HEK293T (cell line): ENCODE measurements at regions not wholly inside any gene's neighbourhood (a gene's known extent, or its start where the extent isn't known, plus 50 kb on each side); places are given as distances from the start of the nearest gene placed in this dataset.

Experiments used
- ARNT ChIP-seq: fragments of 450-650 bp; IDR thresholded peaks from 2 replicates; pipeline ENCODE4 v1.6.1; 2017; ENCODE audit warnings: mild to moderate bottlenecking
- BHLHE40 ChIP-seq: fragments of 450-650 bp; IDR thresholded peaks from 2 replicates; pipeline ENCODE4 v1.6.1; 2016; ENCODE audit warnings: mild to moderate bottlenecking, moderate library complexity, borderline replicate concordance
- FOXA1 ChIP-seq: fragments of 450-650 bp; IDR thresholded peaks from 2 replicates; pipeline ENCODE4 v1.6.1; 2016; ENCODE audit warnings: mild to moderate bottlenecking
- FOXK2 ChIP-seq: fragments of 450-650 bp; IDR thresholded peaks from 2 replicates; pipeline ENCODE4 v1.6.1; 2016; ENCODE audit warnings: mild to moderate bottlenecking
- PKNOX1 ChIP-seq: fragments of 450-650 bp; IDR thresholded peaks from 2 replicates; pipeline ENCODE4 v1.6.1; 2016
- ZNF384 ChIP-seq: fragments of 450-650 bp; IDR thresholded peaks from 2 replicates; pipeline ENCODE4 v1.6.1; 2016

- TF ChIP-seq ARNT (no peak), ZNF384 (no peak), BHLHE40 (no peak), FOXK2 (no peak), PKNOX1 (no peak), FOXA1 (no peak)
These were observed 185.9 kb upstream of the G2E3 start for GRCh38 chr14:30373053-30373452.
